A673 (cell line): ENCODE measurements at regions not wholly inside any gene's neighbourhood (a gene's known extent, or its start where the extent isn't known, plus 50 kb on each side); places are given as distances from the start of the nearest gene placed in this dataset.

Experiments
- CTCF ChIP-seq: fragments of 300-800, 200-600 bp; sonication (generic); conservative IDR thresholded peaks from 2 replicates; pipeline ENCODE4 v1.5.1; 2017; ENCODE audit warnings: low read depth, mild to moderate bottlenecking, antibody characterized with exemption, low read length, moderate library complexity, mixed read lengths
- EZH2 ChIP-seq: fragments of 200-600 bp; sonication (generic); IDR thresholded peaks from 2 replicates; pipeline ENCODE4 v1.6.1; 2017; ENCODE audit warnings: borderline replicate concordance, low read depth, mild to moderate bottlenecking, mixed read lengths, antibody characterized with exemption, low read length; ENCODE audit not compliant: poor library complexity, severe bottlenecking

GRCh38 chr21:21969211-21969610 is 971.0 kb downstream of the NCAM2 start:
- TF ChIP-seq CTCF (no peak), EZH2 (no peak)
